SIG-M5 treated with dmso at 0.1 percent for 504 hours (cell line): ENCODE measurements at regions not wholly inside any gene's neighbourhood (a gene's known extent, or its start where the extent isn't known, plus 50 kb on each side); places are given as distances from the start of the nearest gene placed in this dataset.

ENCODE experiments used
- DNase-seq: peaks from one replicate; lab custom pipeline; 2025; ENCODE audit not compliant: unreplicated experiment; lab: John Stamatoyannopoulos, UW

GRCh38 chr21:25385341-25385740 is 221.9 kb downstream of the MRPL39 start:
- DNase-seq, result no peak

- no peak for DNase-seq
Observed at GRCh38 chr21:25384782-25385181, 222.5 kb downstream of the MRPL39 start.

- no peak for DNase-seq
Observed at GRCh38 chr21:25383545-25383944, 223.7 kb downstream of the MRPL39 start.

GRCh38 chr21:25381936-25382452 is 225.3 kb downstream of the MRPL39 start:
- no peak for DNase-seq

GRCh38 chr21:25375675-25376074 is 231.6 kb downstream of the MRPL39 start:
- no peak for DNase-seq

- no peak for DNase-seq
Observed at GRCh38 chr21:25373126-25374082, 233.9 kb downstream of the MRPL39 start.

- no peak for DNase-seq
Observed at GRCh38 chr21:25371841-25372425, 235.3 kb downstream of the MRPL39 start.

- DNase-seq, result no peak
Observed at GRCh38 chr21:25370311-25370744, 237.0 kb downstream of the MRPL39 start.

GRCh38 chr21:25369524-25370300 is 237.6 kb downstream of the MRPL39 start:
- DNase-seq, result no peak

- no peak for DNase-seq
Observed at GRCh38 chr21:25368531-25368930, 238.8 kb downstream of the MRPL39 start.

GRCh38 chr21:25366116-25366515 is 241.2 kb downstream of the MRPL39 start:
- no peak for DNase-seq

GRCh38 chr21:25362375-25363267 is 244.7 kb downstream of the MRPL39 start:
- DNase-seq, result no peak

- no peak for DNase-seq
Observed at GRCh38 chr21:25361765-25362164, 245.5 kb downstream of the MRPL39 start.

GRCh38 chr21:25361097-25361496 is 246.2 kb downstream of the MRPL39 start:
- no peak for DNase-seq

GRCh38 chr21:25360593-25360992 is 246.7 kb downstream of the MRPL39 start:
- peak; percentile 2 for DNase-seq

GRCh38 chr21:25359724-25360123 is 247.6 kb downstream of the MRPL39 start:
- DNase-seq, result no peak

- DNase-seq, result no peak
Observed at GRCh38 chr21:25350056-25350455, 257.2 kb downstream of the MRPL39 start.

GRCh38 chr21:25343774-25344545 is 263.3 kb downstream of the MRPL39 start:
- DNase-seq, result no peak

- no peak for DNase-seq
Observed at GRCh38 chr21:25342816-25343215, 264.5 kb downstream of the MRPL39 start.

GRCh38 chr21:25341981-25342380 is 265.3 kb downstream of the MRPL39 start:
- DNase-seq, result no peak
